Hematopoietic multipotent progenitor cell (in vitro differentiated cells): ENCODE measurements at regions not wholly inside any gene's neighbourhood (a gene's known extent, or its start where the extent isn't known, plus 50 kb on each side); places are given as distances from the start of the nearest gene placed in this dataset.
"Not testable (repeated sequence)": the region's sequence is repeated elsewhere in the genome, so short reads cannot be mapped to it uniquely, and the experiment has no call there.

Experiments used
- DNase-seq, 3 donors: peaks; one replicate each; pipeline ENCODE4 v3.0.0-alpha.2; 2011 to 2015; ENCODE audit warnings: low read depth in 2 of 3, low spot score in 2 of 3

- no peak for DNase-seq
Measured at GRCh38 chr11:35046681-35047080, 92.3 kb upstream of the CD44 start.

- peak in 2 of 3 donors; percentile 47 to 79 for DNase-seq
Measured at GRCh38 chr11:35047179-35047578, 91.8 kb upstream of the CD44 start.

DNA sequence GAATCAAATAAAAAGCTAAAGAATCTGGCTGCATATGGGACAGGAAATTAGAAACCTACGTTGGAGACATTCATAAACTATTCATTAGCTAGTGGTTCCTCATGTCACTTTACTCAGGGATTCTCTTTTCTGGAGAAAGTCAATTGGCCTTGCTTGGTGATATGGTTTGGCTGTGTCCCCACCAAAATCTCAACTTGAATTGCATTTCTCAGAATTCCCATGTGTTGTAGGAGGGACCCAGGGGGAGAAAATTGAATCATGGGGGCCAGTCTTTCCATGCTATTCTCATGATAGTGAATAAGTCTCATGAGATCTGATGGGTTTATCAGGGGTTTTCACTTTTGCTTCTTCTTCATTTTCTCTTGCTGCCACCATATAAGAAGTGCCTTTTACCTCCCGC lies 91.2 kb upstream of the CD44 start:
- no peak for DNase-seq

- not testable (repeated sequence) for DNase-seq
Measured at GRCh38 chr11:35048346-35048745, 90.6 kb upstream of the CD44 start.

GRCh38 chr11:35049859-35050531 lies 89.0 kb upstream of the CD44 start:
- DNase-seq, result no peak

DNA sequence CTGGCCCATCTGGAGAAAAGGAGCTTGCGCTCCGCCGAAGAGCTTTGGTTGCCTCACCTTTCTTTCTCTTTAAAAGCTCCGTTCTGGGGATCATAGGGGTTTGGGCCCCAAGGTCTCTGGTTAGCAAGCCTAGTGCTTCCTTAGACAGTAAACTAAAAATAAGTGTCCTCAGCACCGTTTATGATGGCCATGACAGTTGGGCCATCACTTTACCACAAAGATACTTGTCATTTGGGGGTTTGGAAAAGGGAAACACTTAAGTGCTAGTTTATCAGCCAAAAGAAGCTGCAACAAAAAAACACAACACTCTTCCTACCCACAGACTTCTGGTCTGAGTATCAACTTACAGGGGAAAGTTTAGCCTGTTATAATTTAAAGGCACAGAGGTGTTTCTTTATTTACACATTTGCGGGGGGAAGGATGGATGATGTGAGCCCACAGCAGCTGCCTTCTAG lies 88.4 kb upstream of the CD44 start:
- peak in 1 of 3 donors; percentile 62 for DNase-seq

- no peak for DNase-seq
Measured at GRCh38 chr11:35056391-35057093, 82.4 kb upstream of the CD44 start.

- DNase-seq, result no peak
Measured at GRCh38 chr11:35057926-35058668, 80.9 kb upstream of the CD44 start.

DNA sequence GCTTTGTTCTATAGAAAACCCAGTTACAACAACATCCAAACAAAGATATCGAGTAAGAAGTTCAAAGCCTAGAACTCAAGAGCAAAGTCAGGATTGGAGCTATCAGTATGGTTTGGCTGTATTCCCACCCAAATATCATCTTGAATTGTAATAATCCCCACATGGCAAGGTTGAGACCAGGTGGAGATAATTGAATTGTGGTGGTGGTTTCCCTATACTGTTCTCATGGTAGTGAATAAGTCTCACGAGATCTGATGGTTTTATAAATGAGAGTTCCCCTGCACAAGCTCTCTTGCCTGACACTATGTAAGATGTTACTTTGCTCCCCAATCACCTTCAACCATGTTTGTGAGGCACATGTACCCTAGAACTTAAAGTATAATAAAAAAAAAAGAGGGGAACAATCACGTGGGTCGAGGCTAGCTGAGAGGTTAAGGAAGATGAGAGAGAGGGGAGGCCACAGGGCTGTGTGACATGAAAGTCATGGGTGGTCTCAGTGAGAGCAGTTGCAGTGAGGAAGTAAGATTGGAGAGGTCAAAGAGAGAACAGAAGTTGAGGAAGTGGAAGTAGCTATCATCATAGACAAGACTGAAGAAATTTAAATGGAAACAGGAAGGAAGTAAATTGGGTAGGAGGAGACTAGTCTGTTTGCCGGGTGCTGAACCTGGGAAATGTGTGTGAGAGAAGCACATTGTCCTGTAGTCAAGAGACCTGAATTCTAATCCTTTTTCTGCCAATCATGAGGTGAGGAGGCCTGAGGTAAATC lies 80.1 kb upstream of the CD44 start:
- DNase-seq, result no peak

GRCh38 chr11:35061516-35062440 lies 77.2 kb upstream of the CD44 start:
- DNase-seq, result no peak

DNA sequence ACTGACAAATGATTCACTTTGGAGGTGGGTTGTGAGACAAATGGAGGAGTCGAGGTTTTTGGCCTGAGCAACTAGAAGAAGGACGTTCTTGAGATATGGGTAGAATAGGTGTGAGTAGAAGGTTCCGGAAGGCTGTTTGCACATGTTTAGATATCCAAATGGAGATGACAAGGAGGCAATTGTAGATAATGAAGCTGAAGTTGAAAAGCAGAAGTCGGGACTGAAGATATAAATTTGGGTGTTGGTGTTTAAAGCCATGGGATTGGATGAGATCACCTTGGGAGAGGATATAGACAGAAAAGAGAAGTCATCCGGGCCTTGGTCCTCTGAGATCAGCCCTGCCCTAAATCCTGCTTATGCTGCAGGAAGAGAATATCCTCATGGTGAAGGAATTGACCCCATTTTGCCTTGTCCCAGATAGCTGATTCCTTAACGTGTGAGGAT lies 75.5 kb upstream of the CD44 start:
- no peak for DNase-seq

GRCh38 chr11:35064114-35064800 lies 74.7 kb upstream of the CD44 start:
- DNase-seq, result no peak

DNA sequence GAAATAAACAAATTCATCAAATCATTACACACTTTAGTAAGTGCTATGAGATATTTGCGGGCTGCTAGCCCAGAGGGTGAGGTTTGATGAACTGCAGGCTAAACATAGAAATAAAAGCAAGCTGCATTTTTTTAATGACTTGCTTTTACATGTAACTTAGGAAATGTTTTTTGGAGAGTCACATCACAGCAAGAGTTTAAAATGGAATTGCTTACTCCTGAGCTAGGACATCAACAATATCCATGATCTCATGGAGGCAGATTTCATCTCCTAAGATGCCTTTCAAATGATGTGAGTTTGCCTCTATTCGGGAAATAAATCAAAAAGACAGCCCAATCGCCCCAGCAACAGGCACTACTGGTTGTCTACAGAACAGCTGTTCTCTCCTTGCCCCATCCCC lies 73.4 kb upstream of the CD44 start:
- DNase-seq, result no peak

GRCh38 chr11:35066030-35066429 lies 72.9 kb upstream of the CD44 start:
- DNase-seq, result no peak

DNA sequence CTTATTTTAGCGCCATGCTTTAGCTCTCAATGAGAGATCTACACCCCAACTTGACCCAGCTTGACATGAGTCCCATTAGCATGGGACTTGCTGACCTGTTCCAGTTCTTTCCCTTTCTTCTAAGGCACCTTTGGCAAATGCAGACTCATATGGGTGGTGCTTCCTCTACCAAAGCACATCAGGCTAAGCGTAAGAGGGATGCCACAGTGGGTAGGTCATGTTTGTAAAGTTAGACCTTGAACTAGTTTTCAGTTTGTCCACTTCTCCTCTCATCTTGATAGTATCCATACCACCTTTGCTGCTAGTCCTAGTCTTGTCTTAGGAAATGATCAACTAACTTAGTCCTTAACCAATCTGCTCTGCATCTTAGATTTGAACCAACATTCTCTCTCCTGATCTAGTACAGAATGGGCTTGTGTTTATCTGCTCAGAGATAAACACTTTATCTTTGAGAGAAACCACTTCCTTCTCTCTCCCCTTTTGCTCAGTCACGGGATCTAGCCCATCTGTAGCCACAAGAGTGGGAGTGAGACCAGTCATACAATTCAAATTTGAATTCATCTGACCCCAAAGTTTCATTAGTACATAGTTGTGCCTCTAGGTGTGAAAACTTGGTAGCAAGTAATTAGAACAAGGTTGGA lies 72.1 kb upstream of the CD44 start:
- DNase-seq, result peak in 2 of 3 donors; percentile 54 to 58

- DNase-seq, result no peak
Measured at GRCh38 chr11:35071722-35072121, 67.2 kb upstream of the CD44 start.

GRCh38 chr11:35073691-35074419 lies 65.1 kb upstream of the CD44 start:
- no peak for DNase-seq
